ENCODE measurements at regions not wholly inside any gene's neighbourhood (a gene's known extent, or its start where the extent isn't known, plus 50 kb on each side); places are given as distances from the start of the nearest gene placed in this dataset.
"Not testable (repeated sequence)": the region's sequence is repeated elsewhere in the genome, so short reads cannot be mapped to it uniquely, and the experiment has no call there.

- no peak for DNase-seq (ENCODE audit: low read depth)
- H3K4me3 ChIP-seq (ENCODE audit: low read depth, low read length) = no peak overlapping the region
- no peak for TF ChIP-seq CTCF (conservative IDR thresholded peaks at IDR 0.05; ENCODE audit: low read depth, low read length)
Measured at GRCh38 chr7:156383526-156383925, 257.0 kb upstream of the RNF32 start.

- H3K4me3 ChIP-seq (ENCODE audit: low read depth, low read length) = no peak overlapping the region
- TF ChIP-seq CTCF (conservative IDR thresholded peaks at IDR 0.05; ENCODE audit: low read depth, low read length) = no peak
- DNase-seq (ENCODE audit: low read depth) = peak; percentile 6
Measured at GRCh38 chr7:156380261-156380660, 260.3 kb upstream of the RNF32 start.

GRCh38 chr7:156379324-156380070, 261.1 kb upstream of the RNF32 start:
- H3K4me3 ChIP-seq (ENCODE audit: low read depth, low read length) = no peak overlapping the region
- DNase-seq (ENCODE audit: low read depth) = no peak
- TF ChIP-seq CTCF (conservative IDR thresholded peaks at IDR 0.05; ENCODE audit: low read depth, low read length) = no peak

GRCh38 chr7:156378806-156379205, 261.8 kb upstream of the RNF32 start:
- no peak for TF ChIP-seq CTCF (conservative IDR thresholded peaks at IDR 0.05; ENCODE audit: low read depth, low read length)
- no peak for DNase-seq (ENCODE audit: low read depth)
- no peak overlapping the region for H3K4me3 ChIP-seq (ENCODE audit: low read depth, low read length)

GRCh38 chr7:156376317-156376716, 264.3 kb upstream of the RNF32 start:
- no peak for TF ChIP-seq CTCF (conservative IDR thresholded peaks at IDR 0.05; ENCODE audit: low read depth, low read length)
- H3K4me3 ChIP-seq (ENCODE audit: low read depth, low read length) = no peak overlapping the region
- DNase-seq (ENCODE audit: low read depth) = no peak

- TF ChIP-seq CTCF (conservative IDR thresholded peaks at IDR 0.05; ENCODE audit: low read depth, low read length) = no peak
- no peak overlapping the region for H3K4me3 ChIP-seq (ENCODE audit: low read depth, low read length)
- DNase-seq (ENCODE audit: low read depth) = no peak
Measured at GRCh38 chr7:156374335-156374734, 266.2 kb upstream of the RNF32 start.

GRCh38 chr7:156369929-156370328, 270.6 kb upstream of the RNF32 start:
- H3K4me3 ChIP-seq (ENCODE audit: low read depth, low read length); DNase-seq (ENCODE audit: low read depth): not testable (repeated sequence)

Data from epithelial cell of proximal tubule (primary cell).